ENCODE measurements at regions not wholly inside any gene's neighbourhood (a gene's known extent, or its start where the extent isn't known, plus 50 kb on each side); places are given as distances from the start of the nearest gene placed in this dataset.
"Not testable (repeated sequence)": the region's sequence is repeated elsewhere in the genome, so short reads cannot be mapped to it uniquely, and the experiment has no call there.

- no peak for DNase-seq (ENCODE audit: low spot score)
Measured at GRCh38 chr16:31745900-31746299, 127.7 kb upstream of the ZNF267 start.

- no peak for DNase-seq (ENCODE audit: low spot score)
Measured at GRCh38 chr16:31754998-31755615, 118.5 kb upstream of the ZNF267 start.

GRCh38 chr16:31764103-31764502, 109.5 kb upstream of the ZNF267 start:
- no peak for DNase-seq (ENCODE audit: low spot score)

GRCh38 chr16:31767267-31767666, 106.3 kb upstream of the ZNF267 start:
- DNase-seq (ENCODE audit: low spot score) = no peak

GRCh38 chr16:31780342-31780741, 93.3 kb upstream of the ZNF267 start:
- DNase-seq (ENCODE audit: low spot score) = no peak

- no peak for DNase-seq (ENCODE audit: low spot score)
Measured at GRCh38 chr16:31785126-31785525, 88.5 kb upstream of the ZNF267 start.

GRCh38 chr16:31807086-31807485, 66.5 kb upstream of the ZNF267 start:
- DNase-seq (ENCODE audit: low spot score) = no peak

GRCh38 chr16:31810863-31811262, 62.7 kb upstream of the ZNF267 start:
- no peak for DNase-seq (ENCODE audit: low spot score)

GRCh38 chr16:31816141-31816540, 57.5 kb upstream of the ZNF267 start:
- DNase-seq (ENCODE audit: low spot score) = not testable (repeated sequence)

- DNase-seq (ENCODE audit: low spot score) = no peak
Measured at GRCh38 chr16:31819386-31819785, 54.2 kb upstream of the ZNF267 start.

GRCh38 chr16:31819948-31820347, 53.7 kb upstream of the ZNF267 start:
- no peak for DNase-seq (ENCODE audit: low spot score)
